GM12878 (cell line): ENCODE measurements at regions not wholly inside any gene's neighbourhood (a gene's known extent, or its start where the extent isn't known, plus 50 kb on each side); places are given as distances from the start of the nearest gene placed in this dataset.

ENCODE experiments used
- ATAC-seq: fragments of 200-7000 bp; cut with Tn5 transposase; 3 replicates; pipeline ENCODE4 v1.9.1; 2020; ENCODE audit warnings: mild to moderate bottlenecking, moderate library complexity
- BruUV-seq: library from RNA; stranded (reverse); fragments of 400-500 nt; replicated peaks from 2 replicates; lab custom pipeline; 2021; lab: Mats Ljungman, UMichigan
- CTCF ChIA-PET: fragments of 300-600 bp; sonication (Branson Sonifier 250); formaldehyde crosslinking; extraction: SDS; loops from one replicate; lab custom pipeline; 2021; ENCODE audit warnings: inconsistent platforms; lab: Yijun Ruan, JAX
- POLR2A ChIA-PET: fragments of 350-600 bp; formaldehyde crosslinking; extraction: SDS; loops from one replicate; lab custom pipeline; 2021; ENCODE audit warnings: inconsistent platforms; lab: Charles Lee
- RAD21 ChIA-PET: fragments of 300-600 bp; sonication (Branson Sonifier 250); formaldehyde crosslinking; loops from one replicate; lab custom pipeline; 2023; ENCODE audit warnings: antibody characterized with exemption; ENCODE audit not compliant: unreplicated experiment; lab: Charles Lee
- SMC1A ChIA-PET: fragments of 300-600 bp; sonication (Branson Sonifier 250); formaldehyde crosslinking; loops from one replicate; lab custom pipeline; 2023; ENCODE audit not compliant: unreplicated experiment, uncharacterized antibody; lab: Charles Lee
- DNase-seq: peaks from one replicate; pipeline ENCODE4 v3.0.0-alpha.2; 2011; ENCODE audit warnings: low read depth, low spot score
- FAIRE-seq: peaks from 3 replicates; lab custom pipeline; 2011; peaks lifted over from hg19 to GRCh38; lab: Jason Lieb, UNC
- H2AFZ ChIP-seq: 2 replicates; pipeline ENCODE4 v1.6.0; 2011; ENCODE audit warnings: low read depth, low read length, control low read depth; ENCODE audit not compliant: control insufficient read depth
- H3K27ac ChIP-seq: 2 replicates; pipeline ENCODE4 v1.5.1; 2011; ENCODE audit warnings: control low read depth; ENCODE audit not compliant: control insufficient read depth, insufficient read depth
- H3K27me3 ChIP-seq, 2 experiments: replicated peaks in 1 of 2; 2 replicates each; pipeline versions ENCODE4 v1.6.0 to v1.6.1; 2011; ENCODE audit warnings: low read length in 1 of 2; ENCODE audit not compliant: control insufficient read depth in 2 of 2, insufficient read depth in 2 of 2
- H3K36me3 ChIP-seq, 2 experiments: 2 replicates each; pipeline ENCODE4 v1.5.1; 2011; ENCODE audit warnings: low read length in 1 of 2; ENCODE audit not compliant: control insufficient read depth in 2 of 2, insufficient read depth in 2 of 2
- H3K4me1 ChIP-seq: 2 replicates; pipeline ENCODE4 v1.6.1; 2011; ENCODE audit warnings: mild to moderate bottlenecking, low read length, moderate library complexity, mixed read lengths; ENCODE audit not compliant: control insufficient read depth, insufficient read depth
- H3K4me2 ChIP-seq: 2 replicates; pipeline ENCODE4 v1.6.0; 2011; ENCODE audit warnings: control low read depth; ENCODE audit not compliant: control insufficient read depth, insufficient read depth
- H3K4me3 ChIP-seq: fragments of 200-600 bp; sonication (generic); 2 replicates; pipeline ENCODE4 v1.5.1; 2016
- H3K79me2 ChIP-seq: 2 replicates; pipeline ENCODE4 v1.6.0; 2011; ENCODE audit warnings: low read length; ENCODE audit not compliant: control insufficient read depth, insufficient read depth
- H3K9ac ChIP-seq: 2 replicates; pipeline ENCODE4 v1.8.0; 2011; ENCODE audit warnings: low read length, control low read depth, mixed read lengths; ENCODE audit not compliant: control insufficient read depth, insufficient read depth
- H3K9me3 ChIP-seq: replicated peaks from 3 replicates; pipeline ENCODE4 v1.5.1; 2011; ENCODE audit warnings: mild to moderate bottlenecking, low read length; ENCODE audit not compliant: control insufficient read depth, insufficient read depth
- H4K20me1 ChIP-seq: 2 replicates; pipeline ENCODE4 v1.6.0; 2011; ENCODE audit not compliant: control insufficient read depth, insufficient read depth
- ATF3 ChIP-seq: IDR thresholded peaks from 2 replicates; pipeline ENCODE4 v1.6.1; 2011; ENCODE audit warnings: low read depth, mild to moderate bottlenecking, low read length, moderate library complexity, borderline replicate concordance; ENCODE audit errors: extremely low read depth
- ATF7 ChIP-seq: fragments of 450-650 bp; IDR thresholded peaks from 2 replicates; pipeline ENCODE4 v1.6.1; 2016; ENCODE audit warnings: low read depth, mild to moderate bottlenecking
- BCL3 ChIP-seq: IDR thresholded peaks from 2 replicates; pipeline ENCODE4 v1.6.1; 2011; ENCODE audit warnings: borderline replicate concordance, low read depth, mild to moderate bottlenecking, moderate library complexity, low read length; ENCODE audit not compliant: insufficient read depth, poor library complexity, severe bottlenecking
- BHLHE40 ChIP-seq, 2 experiments: fragments of 450-650 bp in 1 of 2; IDR thresholded peaks; 2 replicates each; pipeline ENCODE4 v1.6.1; 2011 to 2017; ENCODE audit warnings: low read depth in 2 of 2, borderline replicate concordance in 1 of 2, improper control_type of control experiment in 1 of 2, low read length in 1 of 2, mild to moderate bottlenecking in 1 of 2
- ESRRA ChIP-seq: IDR thresholded peaks from 2 replicates; pipeline ENCODE4 v1.6.1; 2012; ENCODE audit warnings: mild to moderate bottlenecking, low read length, improper control_type of control experiment
- ETV6 ChIP-seq, 2 experiments: fragments of 450-650 bp in 1 of 2; IDR thresholded peaks in 1 of 2; conservative IDR thresholded peaks in 1 of 2; 2 replicates each; pipeline ENCODE4 v1.6.1; 2014; ENCODE audit warnings: antibody characterized with exemption in 1 of 2, borderline replicate concordance in 1 of 2, low read depth in 1 of 2, mild to moderate bottlenecking in 1 of 2, moderate library complexity in 1 of 2
- KDM1A ChIP-seq: fragments of 200-600 bp; sonication (generic); IDR thresholded peaks from 2 replicates; pipeline ENCODE4 v1.6.1; 2016; ENCODE audit warnings: borderline replicate concordance
- MLLT1 ChIP-seq: fragments of 450-650 bp; IDR thresholded peaks from 2 replicates; pipeline ENCODE4 v1.6.1; 2016; ENCODE audit warnings: mild to moderate bottlenecking
- POU2F2 ChIP-seq: IDR thresholded peaks from 3 replicates; pipeline ENCODE4 v1.6.1; 2011; ENCODE audit warnings: low read depth, mild to moderate bottlenecking, low read length, borderline replicate concordance
- RB1 ChIP-seq: fragments of 450-650 bp; formaldehyde crosslinking; IDR thresholded peaks from 2 replicates; pipeline ENCODE4 v1.6.1; 2017; ENCODE audit warnings: mild to moderate bottlenecking, borderline replicate concordance
- SMAD5 ChIP-seq: IDR thresholded peaks from 2 replicates; pipeline ENCODE4 v1.6.1; 2016; ENCODE audit warnings: antibody characterized with exemption, low read depth
- SUPT20H ChIP-seq: IDR thresholded peaks from 2 replicates; pipeline ENCODE4 v1.6.1; 2011; ENCODE audit warnings: low read depth, mild to moderate bottlenecking, low read length, moderate library complexity, borderline replicate concordance; ENCODE audit not compliant: control insufficient read depth
- TCF3 ChIP-seq: IDR thresholded peaks from 2 replicates; pipeline ENCODE4 v1.6.1; 2012; ENCODE audit warnings: low read depth, mild to moderate bottlenecking, low read length, borderline replicate concordance; ENCODE audit not compliant: insufficient read depth
- TCF7 ChIP-seq: IDR thresholded peaks from 2 replicates; pipeline ENCODE4 v1.6.1; 2014; ENCODE audit warnings: antibody characterized with exemption, borderline replicate concordance
- WGBS: methylation state at CpG from one replicate; pipeline ENCODE4 v1.1.6; 2016; ENCODE audit warnings: low lambda C conversion rate; ENCODE audit not compliant: insufficient replicate concordance, insufficient coverage; ENCODE audit errors: missing lambda C conversion rate; 5-methylcytosine and 5-hydroxymethylcytosine counted together
- in situ Hi-C: fragments of 300-500 bp; cut with MboI; formaldehyde crosslinking; loops from 9 replicates; pipeline ENCODE4 v1.14.3; 2018; ENCODE audit warnings: mixed read lengths
- intact Hi-C: fragments of 100-400 bp; cut with micrococcal nuclease; formaldehyde crosslinking; loops from one replicate; pipeline ENCODE4 v1.14.2; 2022; ENCODE audit not compliant: unreplicated experiment
- TF ChIP-seq, protein P1 (sequence below): IDR thresholded peaks from 2 replicates; pipeline ENCODE4 v1.6.1; 2012; ENCODE audit warnings: low read depth, low read length, improper control_type of control experiment

- ChIA-PET POLR2A (interaction anchor here (0.6 to 0.7 kb wide), 2 partner anchors 156 to 346 kb away, joined by 3 to 5 read pairs; no protein-coding TSS in a partner anchor), RAD21 (no interaction called here), SMC1A (interaction anchor here (1.2 to 1.4 kb wide), 2 partner anchors 14 to 150 kb away, joined by 3 to 4 read pairs; no protein-coding TSS in a partner anchor), CTCF (interaction anchor here (7.9 kb wide), 1 partner anchor 14 kb away, joined by 59 read pairs; no protein-coding TSS in a partner anchor)
- H3K27ac ChIP-seq = no peak overlapping the region
- H3K4me1 ChIP-seq = no peaks in the 10 kb centered on the region
- no peak overlapping the region for H3K9ac ChIP-seq
- no peak overlapping the region for H3K4me2 ChIP-seq
- 94% methylated on average over 6 of the region's 6 CpGs for WGBS
- H3K9me3 ChIP-seq = no peaks in the 10 kb centered on the region
- no peak for DNase-seq
- no peak for ATAC-seq
- TF ChIP-seq, protein P1, sequence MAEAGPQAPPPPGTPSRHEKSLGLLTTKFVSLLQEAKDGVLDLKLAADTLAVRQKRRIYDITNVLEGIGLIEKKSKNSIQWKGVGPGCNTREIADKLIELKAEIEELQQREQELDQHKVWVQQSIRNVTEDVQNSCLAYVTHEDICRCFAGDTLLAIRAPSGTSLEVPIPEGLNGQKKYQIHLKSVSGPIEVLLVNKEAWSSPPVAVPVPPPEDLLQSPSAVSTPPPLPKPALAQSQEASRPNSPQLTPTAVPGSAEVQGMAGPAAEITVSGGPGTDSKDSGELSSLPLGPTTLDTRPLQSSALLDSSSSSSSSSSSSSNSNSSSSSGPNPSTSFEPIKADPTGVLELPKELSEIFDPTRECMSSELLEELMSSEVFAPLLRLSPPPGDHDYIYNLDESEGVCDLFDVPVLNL = no peak
- TF ChIP-seq BHLHE40 (IDR thresholded peaks at IDR 0.05; ENCODE audit: borderline replicate concordance in 1 of 2, low read depth in 2 of 2, low read length in 1 of 2) (no peak), MLLT1 (no peak), ATF7 (no peak), TCF7 (no peak), SMAD5 (no peak), KDM1A (no peak), TCF3 (no peak), POU2F2 (no peak), ATF3 (no peak), ESRRA (no peak), ETV6 (conservative IDR thresholded peaks at IDR 0.05 in 1 of 2, IDR thresholded peaks at IDR 0.05 in 1 of 2; ENCODE audit: borderline replicate concordance in 1 of 2, low read depth in 1 of 2) (no peak), RB1 (no peak), BCL3 (no peak), SUPT20H (no peak)
- no peaks in the 10 kb centered on the region for H3K27me3 ChIP-seq
- H2AFZ ChIP-seq = no peak overlapping the region
- no peaks in the 10 kb centered on the region for H3K79me2 ChIP-seq
- no peak for FAIRE-seq
- no TSS peak for BruUV-seq
- no peaks in the 10 kb centered on the region for H4K20me1 ChIP-seq
- in situ Hi-C loops (no loop called here), intact Hi-C loops (no loop called here)
- peaks cover 3 to 17% of the 10 kb centered on the region in 2 experiments for H3K36me3 ChIP-seq
- H3K4me3 ChIP-seq = no peak overlapping the region
Observed at GRCh38 chr3:197613199-197613598, 57.4 kb upstream of the BDH1 start.
